Activated T-cell treated with anti-CD3 and anti-CD28 coated beads, Interleukin-2, amount 50 U/mL, for 48 hours (primary cell): ENCODE measurements at regions not wholly inside any gene's neighbourhood (a gene's known extent, or its start where the extent isn't known, plus 50 kb on each side); places are given as distances from the start of the nearest gene placed in this dataset.
"Not testable (repeated sequence)": the region's sequence is repeated elsewhere in the genome, so short reads cannot be mapped to it uniquely, and the experiment has no call there.

Experiments
- DNase-seq, 2 experiments: peaks; one replicate each; pipeline ENCODE4 v3.0.0-alpha.2; 2020

GRCh38 chr12:73225371-73225937, 953.3 kb downstream of the TRHDE start:
- no peak for DNase-seq

DNA sequence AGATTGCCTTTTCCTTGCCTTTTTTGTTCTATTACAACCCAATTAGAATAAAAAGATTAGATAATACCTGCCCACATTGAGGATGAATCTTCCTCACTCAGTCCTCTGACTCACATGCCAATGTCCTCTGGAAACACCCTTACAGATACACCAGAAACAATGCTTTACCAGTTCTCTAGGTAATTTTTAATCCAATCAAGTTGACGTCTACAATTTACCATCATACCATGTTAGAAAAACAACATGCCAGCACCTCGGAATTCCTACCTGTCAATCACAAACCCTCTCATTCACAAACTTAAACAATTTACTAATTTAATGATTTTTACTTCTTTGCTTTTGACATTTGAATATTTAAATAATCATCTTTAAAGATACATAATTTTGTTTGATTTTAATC, 953.8 kb downstream of the TRHDE start:
- no peak for DNase-seq

DNA sequence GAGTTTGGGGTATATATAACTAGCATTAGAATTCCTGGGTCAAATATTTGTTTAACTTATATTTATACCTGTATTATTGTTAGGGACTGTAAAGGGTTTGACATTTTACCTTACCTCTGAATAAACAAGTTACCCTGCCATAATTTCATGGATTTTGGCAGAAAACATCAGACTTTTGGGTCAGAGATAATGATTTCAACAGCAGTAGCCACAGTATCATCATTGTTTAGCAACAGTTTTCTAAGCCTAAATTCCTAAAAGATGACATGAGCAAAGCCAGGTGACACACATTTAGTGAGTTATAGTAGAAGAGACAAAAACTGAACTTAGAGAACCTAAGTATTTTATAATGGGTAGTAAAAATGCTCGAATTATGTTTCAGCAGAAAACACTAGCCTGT, 954.4 kb downstream of the TRHDE start:
- DNase-seq: no peak

DNA sequence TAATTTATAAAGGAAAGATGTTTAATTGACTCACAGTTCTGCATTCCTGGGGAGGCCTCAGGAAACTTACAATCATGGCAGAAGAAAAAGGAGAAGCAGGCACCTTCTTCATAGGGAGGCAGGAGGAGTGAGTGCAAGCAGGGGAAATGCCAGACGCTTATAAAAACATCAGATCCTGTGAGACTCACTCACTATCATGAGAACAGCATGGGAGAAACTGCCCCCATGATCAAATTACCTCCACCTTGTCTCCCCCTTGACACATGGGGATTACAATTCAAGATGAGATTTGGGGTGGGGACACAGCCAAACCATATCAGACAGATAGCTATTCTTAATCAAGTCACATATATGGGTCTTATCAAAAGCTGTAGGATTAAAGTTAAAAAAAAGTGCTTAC, 956.7 kb downstream of the TRHDE start:
- DNase-seq: not testable (repeated sequence)

GRCh38 chr12:73235387-73235786, 963.2 kb downstream of the TRHDE start:
- DNase-seq: no peak

DNA sequence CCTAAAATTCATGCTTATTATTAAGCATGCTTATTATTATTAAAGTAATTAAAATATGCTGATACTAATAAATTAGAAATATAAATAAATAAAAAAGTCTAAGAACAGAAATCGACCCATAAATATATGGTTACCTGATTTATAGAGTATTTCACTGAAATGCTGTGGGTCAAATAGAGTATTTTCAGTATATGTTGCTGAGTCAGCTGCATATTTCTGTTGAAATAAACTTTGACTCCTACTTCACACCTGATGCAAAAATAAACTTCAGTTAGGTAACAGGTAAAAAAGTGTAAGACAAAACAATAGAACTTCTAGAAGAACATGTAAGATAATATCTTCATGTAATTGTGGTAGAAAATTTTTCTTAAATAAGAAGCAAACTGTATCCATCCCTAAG, 967.9 kb downstream of the TRHDE start:
- DNase-seq: no peak

- DNase-seq: no peak
Observed at GRCh38 chr12:73262788-73263381, 990.7 kb downstream of the TRHDE start.

DNA sequence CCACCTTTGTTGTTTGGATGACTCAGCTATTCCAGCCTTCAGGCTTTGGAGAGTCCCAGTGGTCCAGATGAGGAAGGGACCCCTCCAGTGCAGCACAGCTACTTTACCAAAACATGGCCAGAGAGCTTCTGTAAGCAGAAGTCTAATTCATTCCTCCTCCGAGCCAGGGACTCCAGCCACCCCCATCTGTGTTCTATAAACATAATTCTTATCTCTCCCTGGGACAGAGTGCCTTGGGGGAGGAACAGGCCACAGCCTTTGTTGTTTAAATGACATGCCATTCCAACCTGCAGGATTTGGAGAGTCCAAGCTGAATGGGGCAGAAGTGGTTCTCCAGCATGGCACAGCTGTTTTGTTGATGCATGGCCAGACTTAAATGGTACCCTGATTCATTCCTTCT, 994.0 kb downstream of the TRHDE start:
- DNase-seq: no peak

GRCh38 chr12:73274976-73275375, 1002.8 kb downstream of the TRHDE start:
- DNase-seq: no peak

GRCh38 chr12:73277971-73278370, 1005.8 kb downstream of the TRHDE start:
- DNase-seq: no peak

GRCh38 chr12:73301530-73301929, 1029.4 kb downstream of the TRHDE start:
- no peak for DNase-seq

DNA sequence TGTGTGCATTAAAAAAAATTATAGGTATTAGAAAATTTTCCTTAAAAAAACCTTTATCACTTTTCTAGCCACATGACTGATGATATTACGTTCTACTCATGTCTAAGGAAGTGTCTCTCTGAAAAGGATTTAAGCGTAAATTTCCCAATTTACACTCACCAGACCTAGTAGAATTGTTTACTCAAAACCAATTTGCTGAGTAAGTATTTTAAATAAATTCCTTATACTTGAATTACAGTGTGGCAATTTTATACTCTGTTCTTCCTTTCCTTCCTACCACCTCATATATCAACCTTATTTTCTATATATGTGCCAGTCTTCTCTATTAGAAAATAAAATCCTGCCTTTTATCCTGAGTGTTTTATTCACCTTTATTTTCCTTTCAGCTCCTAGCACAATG, 1035.1 kb downstream of the TRHDE start:
- DNase-seq: no peak

- no peak for DNase-seq
Observed at GRCh38 chr12:73308079-73308478, 1035.9 kb downstream of the TRHDE start.

DNA sequence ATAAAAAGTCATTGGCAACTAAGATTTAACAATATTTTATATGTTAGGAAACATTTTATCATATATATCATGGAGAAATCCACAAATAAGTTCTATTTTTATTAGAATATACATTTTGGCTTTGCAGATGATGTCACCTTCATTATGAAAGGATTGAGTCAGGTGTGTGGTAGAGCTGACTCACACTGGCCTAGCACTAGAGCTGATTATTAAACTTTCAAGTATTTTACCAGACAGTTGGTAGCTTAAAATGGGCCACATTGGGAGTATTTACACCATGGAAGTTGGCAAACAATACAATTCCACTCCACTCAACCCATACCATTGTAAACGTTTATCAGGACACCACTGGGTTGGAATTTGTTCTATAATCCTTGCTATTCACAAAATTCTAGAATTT, 1036.6 kb downstream of the TRHDE start:
- no peak for DNase-seq

DNA sequence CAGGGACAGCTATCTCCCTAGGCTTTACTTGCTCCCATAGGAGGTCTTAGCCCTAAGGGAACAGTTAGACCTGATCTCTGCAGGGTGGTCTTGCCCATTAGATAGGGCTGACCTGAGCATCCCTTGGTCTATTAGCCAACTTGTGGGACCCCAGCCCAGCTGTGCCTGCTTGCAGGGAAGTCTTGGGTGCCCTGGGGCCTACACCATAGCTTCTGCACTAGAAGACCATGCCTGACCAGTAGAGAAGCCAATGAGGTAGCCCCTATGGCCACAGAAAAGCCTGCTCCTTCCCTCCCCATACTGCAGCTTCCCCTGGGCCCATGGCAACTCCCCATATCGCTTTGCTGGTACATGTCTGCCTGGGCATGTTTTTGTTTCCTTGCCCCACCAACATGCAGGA, 1049.1 kb downstream of the TRHDE start:
- DNase-seq: no peak

DNA sequence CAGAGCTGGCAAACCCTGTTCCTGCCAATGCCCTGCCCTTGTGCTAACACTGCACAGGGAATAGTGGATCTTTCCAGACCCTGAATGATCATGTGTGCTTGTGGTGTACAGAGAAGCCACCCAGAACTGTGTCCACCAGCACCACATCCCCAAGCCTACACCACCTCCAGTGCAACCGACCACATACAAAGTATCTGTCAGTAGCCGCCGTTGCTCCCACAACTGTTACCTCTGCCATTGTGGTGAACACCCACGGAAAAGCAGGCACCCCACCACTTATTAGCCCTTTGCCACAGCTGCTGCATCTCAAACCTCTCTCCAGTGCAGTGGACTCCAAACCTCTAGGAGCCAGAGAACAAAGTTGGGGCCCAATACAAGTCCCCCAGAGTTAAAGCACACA, 1049.6 kb downstream of the TRHDE start:
- no peak for DNase-seq

DNA sequence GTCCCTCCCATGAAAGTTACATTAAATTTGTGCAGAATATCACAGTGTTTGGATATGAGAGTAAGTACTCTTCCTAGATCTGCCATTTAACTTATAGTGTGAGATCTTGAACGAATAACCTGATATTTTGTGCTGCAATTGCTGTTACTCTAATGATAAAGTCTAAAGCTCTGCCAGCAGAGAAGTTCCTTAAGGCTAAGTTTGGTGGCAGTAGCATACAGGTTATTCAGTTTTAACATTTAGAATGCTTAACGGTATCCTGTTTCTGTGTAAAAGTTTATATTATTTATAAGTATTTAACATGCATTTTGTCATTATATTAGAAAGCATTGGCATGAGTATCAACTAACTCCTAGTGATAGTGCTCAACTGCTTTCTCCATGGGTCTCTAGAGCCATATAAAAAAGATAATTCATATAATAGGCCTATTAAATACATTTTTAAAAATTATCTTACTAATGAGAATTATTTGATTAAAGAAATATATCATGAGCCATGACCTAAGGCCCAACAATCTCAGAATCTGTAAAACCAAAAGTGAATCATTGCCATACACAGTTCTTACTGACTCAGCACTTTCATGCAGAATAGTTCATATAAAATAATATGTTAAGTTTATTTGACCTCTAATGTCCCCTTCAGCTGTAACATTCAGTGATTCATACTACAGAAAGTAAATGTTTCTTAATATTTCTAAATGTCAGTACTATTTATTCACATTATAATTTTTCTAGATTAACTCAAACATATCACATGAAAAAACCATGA, 1058.6 kb downstream of the TRHDE start:
- DNase-seq: no peak

DNA sequence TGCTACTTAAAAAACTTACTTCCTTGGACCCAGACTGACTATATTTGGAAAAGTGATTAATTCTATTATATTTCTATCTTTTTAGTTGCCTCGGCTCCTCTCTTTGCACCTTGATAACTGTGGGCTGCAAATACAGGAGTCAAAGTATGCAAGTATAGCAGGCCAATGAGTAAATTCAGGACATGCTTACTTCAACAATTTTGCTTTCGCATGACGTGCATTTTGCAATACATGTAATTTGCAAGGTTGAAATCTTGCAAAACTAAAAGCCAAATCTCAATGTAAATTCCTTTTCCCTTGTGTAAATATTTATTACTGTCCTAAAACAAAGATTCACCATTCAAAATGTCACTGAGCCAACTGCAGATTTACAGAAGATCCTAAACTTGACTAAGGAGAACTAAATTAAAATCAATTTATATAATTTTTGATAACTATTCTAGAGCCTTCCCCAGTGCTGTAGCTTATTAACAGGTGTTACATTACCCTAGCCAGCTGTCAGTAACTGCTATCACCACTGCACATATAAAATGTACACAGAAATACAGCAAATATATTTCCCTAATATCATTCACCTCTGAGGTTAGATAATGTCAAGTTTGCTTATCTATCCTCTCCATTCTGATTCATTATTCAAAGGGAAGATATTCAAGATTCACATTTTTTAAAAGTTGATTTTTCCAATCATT, 1069.5 kb downstream of the TRHDE start:
- no peak for DNase-seq

DNA sequence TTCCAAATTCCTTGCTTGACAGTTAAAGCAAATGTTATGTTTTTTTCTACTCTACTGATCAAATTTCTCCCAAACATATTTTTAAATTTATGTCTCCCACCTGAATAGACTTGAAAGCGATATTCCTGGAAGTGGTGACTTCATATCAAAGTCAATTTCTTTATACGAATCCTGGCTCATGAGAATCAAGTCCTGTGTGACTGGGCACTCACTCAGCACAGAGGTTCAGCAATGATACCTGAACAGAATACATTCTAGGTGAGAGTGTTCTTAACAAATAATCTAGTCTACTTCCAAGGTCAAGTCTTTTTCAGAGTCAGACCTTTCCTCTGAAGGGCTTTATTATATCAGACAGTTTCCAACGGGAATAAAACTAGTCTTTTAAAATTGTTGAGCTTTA, 1070.6 kb downstream of the TRHDE start:
- DNase-seq: no peak

GRCh38 chr12:73352826-73353225, 1080.7 kb downstream of the TRHDE start:
- no peak for DNase-seq

GRCh38 chr12:73361156-73361863, 1089.1 kb downstream of the TRHDE start:
- DNase-seq: no peak

DNA sequence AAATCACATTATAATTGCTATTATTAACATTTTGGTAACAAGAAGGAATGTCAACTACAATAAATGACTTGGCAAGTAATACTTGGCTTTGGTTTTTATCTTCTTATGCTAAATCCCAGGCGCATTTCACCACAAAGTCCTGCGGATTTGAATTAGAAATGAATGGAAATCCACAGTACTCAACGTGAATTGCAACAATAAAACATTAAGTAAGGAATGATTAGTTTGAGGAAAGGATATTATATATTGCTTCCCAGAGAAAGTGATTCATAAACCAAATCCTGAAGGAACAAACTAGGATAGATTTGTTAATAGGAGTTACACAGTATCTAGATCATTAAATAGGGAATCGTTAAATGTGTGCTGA, 1089.7 kb downstream of the TRHDE start:
- DNase-seq: no peak

- DNase-seq: no peak
Observed at GRCh38 chr12:73362666-73363065, 1090.5 kb downstream of the TRHDE start.
